Stomach (tissue), 8 donors: ENCODE measurements at regions not wholly inside any gene's neighbourhood (a gene's known extent, or its start where the extent isn't known, plus 50 kb on each side); places are given as distances from the start of the nearest gene placed in this dataset.

Source experiments
- DNase-seq, 2 donors: peaks; one replicate each; pipeline versions ENCODE4 v3.0.0 to v3.0.0-alpha.2; 2013 to 2019
- H3K27ac ChIP-seq, 5 donors: fragments of 200-600 bp in 4 of 5; sonication (generic) in 4 of 5; one replicate each; pipeline ENCODE4 v1.5.1; 2013 to 2019; ENCODE audit warnings: mild to moderate bottlenecking in 1 of 5, moderate library complexity in 1 of 5
- H3K27me3 ChIP-seq, 3 donors: fragments of 200-600 bp; sonication (generic); one replicate each; pipeline ENCODE4 v1.5.1; 2017 to 2019; ENCODE audit warnings: mixed run types in 1 of 3
- H3K36me3 ChIP-seq, 4 donors: fragments of 200-600 bp; sonication (generic); 1 replicate in 3 of 4; 2 replicates in 1 of 4; pipeline ENCODE4 v1.5.1; 2016 to 2019
- H3K4me1 ChIP-seq, 4 donors: fragments of 200-600 bp; sonication (generic); one replicate each; pipeline ENCODE4 v1.5.1; 2016 to 2019
- H3K4me3 ChIP-seq, 4 donors: fragments of 200-600 bp; sonication (generic) in 3 of 4; one replicate each; pipeline ENCODE4 v1.5.1; 2016 to 2019; ENCODE audit warnings: mild to moderate bottlenecking in 1 of 4
- H3K9me3 ChIP-seq, 4 donors: fragments of 200-600 bp; sonication (generic); one replicate each; pipeline ENCODE4 v1.5.1; 2016 to 2019
- CTCF ChIP-seq, 7 experiments: fragments of 450-650 bp in 4 of 7; fragments of 200-600 bp in 3 of 7; sonication (generic) in 3 of 7; IDR thresholded peaks; one replicate each; pipeline ENCODE4 v1.5.1; 2016 to 2019; ENCODE audit warnings: antibody characterized with exemption in 7 of 7, control low read depth in 2 of 7, mild to moderate bottlenecking in 1 of 7
- EP300 ChIP-seq: sonication (generic); formaldehyde crosslinking; IDR thresholded peaks from one replicate; pipeline ENCODE4 v1.6.1; 2017; ENCODE audit warnings: antibody characterized with exemption
- POLR2A ChIP-seq, 4 donors: fragments of 450-650 bp; IDR thresholded peaks; one replicate each; pipeline ENCODE4 v1.6.1; 2016; ENCODE audit warnings: antibody characterized with exemption in 4 of 4, control low read depth in 2 of 4, mild to moderate bottlenecking in 1 of 4, moderate library complexity in 1 of 4
- POLR2AphosphoS5 ChIP-seq, 3 donors: sonication (generic); formaldehyde crosslinking; IDR thresholded peaks; one replicate each; pipeline ENCODE4 v1.6.1; 2016; ENCODE audit warnings: antibody characterized with exemption in 3 of 3
- WGBS, 5 donors: extraction: QIAGEN DNeasy Blood & Tissue Kit in 3 of 5; methylation state at CpG; one replicate each; pipeline versions ENCODE4 v1.1.5 to v1.1.7; 2013 to 2018; 5-methylcytosine and 5-hydroxymethylcytosine counted together
- intact Hi-C: fragments of 100-400 bp; cut with DNase I; formaldehyde crosslinking; loops from one replicate; pipeline ENCODE4 v1.15.1; 2023; ENCODE audit warnings: low total_unique reads
- donor health status: healthy with polysubstance abuse.
- donor health status: Bipolar disorder and iron deficiency.
- donor health status: healthy.

GRCh38 chr5:1995491-1995890 lies 112.8 kb upstream of the IRX4 start:
- 53 to 78% (median 75%) methylated on average over 2 to 5 of the region's 5 CpGs for WGBS, 5 donors
- intact Hi-C loops: no loop called here
- no peak for DNase-seq
- peaks cover 3 to 29% (median 18%) of the 10 kb centered on the region in 4 donors for H3K9me3 ChIP-seq
- H3K27me3 ChIP-seq: peaks cover 0 to 3% (median 0%) of the 10 kb centered on the region in 3 donors
- H3K4me1 ChIP-seq: no peaks in the 10 kb centered on the region
- H3K4me3 ChIP-seq: no peak overlapping the region
- TF ChIP-seq POLR2AphosphoS5 (IDR thresholded peaks at IDR 0.05): no peak
- no peak for TF ChIP-seq CTCF (IDR thresholded peaks at IDR 0.05)
- TF ChIP-seq EP300: no peak
- TF ChIP-seq POLR2A (IDR thresholded peaks at IDR 0.05): no peak
- H3K36me3 ChIP-seq: no peaks in the 10 kb centered on the region
- H3K27ac ChIP-seq: no peak overlapping the region

GRCh38 chr5:1987471-1987870 lies 104.7 kb upstream of the IRX4 start:
- no peak overlapping the region for H3K4me3 ChIP-seq
- H3K9me3 ChIP-seq: peaks cover 0 to 13% (median 9%) of the 10 kb centered on the region in 4 donors
- H3K27ac ChIP-seq: no peak overlapping the region
- no peak for DNase-seq
- intact Hi-C loops: no loop called here
- peaks cover 0 to 4% (median 3%) of the 10 kb centered on the region in 3 donors for H3K27me3 ChIP-seq
- TF ChIP-seq POLR2AphosphoS5 (IDR thresholded peaks at IDR 0.05) (no peak), EP300 (no peak), POLR2A (IDR thresholded peaks at IDR 0.05) (no peak), CTCF (IDR thresholded peaks at IDR 0.05) (no peak)
- H3K4me1 ChIP-seq: no peaks in the 10 kb centered on the region
- H3K36me3 ChIP-seq: no peaks in the 10 kb centered on the region
- 65 to 72% (median 71%) methylated on average over 5 of the region's 5 CpGs for WGBS, 5 donors

GRCh38 chr5:1985781-1986180 lies 103.1 kb upstream of the IRX4 start:
- Histone ChIP-seq H3K4me1 (no peaks in the 10 kb centered on the region), H3K4me3 (no peak overlapping the region), H3K9me3 (peaks cover 0 to 7% (median 5%) of the 10 kb centered on the region in 4 donors), H3K36me3 (no peaks in the 10 kb centered on the region), H3K27me3 (peaks cover 0 to 4% (median 3%) of the 10 kb centered on the region in 3 donors), H3K27ac (no peak overlapping the region)
- TF ChIP-seq POLR2A (IDR thresholded peaks at IDR 0.05) (no peak), CTCF (IDR thresholded peaks at IDR 0.05) (no peak), EP300 (no peak), POLR2AphosphoS5 (IDR thresholded peaks at IDR 0.05) (no peak)
- intact Hi-C loops: no loop called here
- 75 to 84% (median 79%) methylated on average over 9 of the region's 9 CpGs for WGBS, 5 donors
- no peak for DNase-seq

GRCh38 chr5:1983919-1984695 lies 101.4 kb upstream of the IRX4 start:
- no peak for DNase-seq
- TF ChIP-seq CTCF (IDR thresholded peaks at IDR 0.05) (no peak), POLR2A (IDR thresholded peaks at IDR 0.05) (no peak), POLR2AphosphoS5 (IDR thresholded peaks at IDR 0.05) (no peak), EP300 (no peak)
- intact Hi-C loops: no loop called here
- peaks cover 0 to 4% (median 3%) of the 10 kb centered on the region in 3 donors for H3K27me3 ChIP-seq
- no peak overlapping the region for H3K4me3 ChIP-seq
- no peaks in the 10 kb centered on the region for H3K4me1 ChIP-seq
- no peak overlapping the region for H3K27ac ChIP-seq
- 76 to 87% (median 85%) methylated on average over 11 of the region's 11 CpGs for WGBS, 5 donors
- H3K9me3 ChIP-seq: peaks cover 0 to 5% (median 0%) of the 10 kb centered on the region in 4 donors
- H3K36me3 ChIP-seq: no peaks in the 10 kb centered on the region
